Activated CD4-positive, alpha-beta T cell treated with anti-CD3 and anti-CD28 coated beads, Interleukin-10, Interleukin-2, amounts not matched to agents 100 ng/mL and 50 ng/mL, durations not matched to agents 16 hours and 8 hours (primary cell): ENCODE measurements at regions not wholly inside any gene's neighbourhood (a gene's known extent, or its start where the extent isn't known, plus 50 kb on each side); places are given as distances from the start of the nearest gene placed in this dataset.
"Not testable (repeated sequence)": the region's sequence is repeated elsewhere in the genome, so short reads cannot be mapped to it uniquely, and the experiment has no call there.

Source experiments
- DNase-seq: peaks from one replicate; pipeline ENCODE4 v3.0.0-alpha.2; 2020

GRCh38 chr14:34171431-34172172 is 220.7 kb upstream of the EGLN3 start:
- DNase-seq: no peak

DNA sequence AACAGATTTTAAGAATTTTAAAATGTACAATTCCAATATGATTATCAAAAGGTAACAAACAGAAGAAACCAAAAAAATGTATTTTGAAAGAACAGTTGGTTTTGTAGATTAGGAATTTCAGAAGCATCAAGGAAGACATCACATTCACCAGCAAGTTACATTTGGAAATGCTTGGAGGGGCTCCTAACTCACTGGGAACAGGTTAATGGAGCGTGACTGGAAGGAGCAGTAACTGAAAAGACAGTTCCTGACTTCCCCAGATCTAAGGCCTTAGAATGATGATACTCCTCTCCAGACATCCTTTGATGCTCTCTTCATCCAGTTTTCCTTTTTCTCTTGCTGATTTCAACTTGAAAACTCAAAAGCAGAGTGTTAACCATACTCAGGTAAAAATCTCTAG is 220.0 kb upstream of the EGLN3 start:
- no peak for DNase-seq

DNA sequence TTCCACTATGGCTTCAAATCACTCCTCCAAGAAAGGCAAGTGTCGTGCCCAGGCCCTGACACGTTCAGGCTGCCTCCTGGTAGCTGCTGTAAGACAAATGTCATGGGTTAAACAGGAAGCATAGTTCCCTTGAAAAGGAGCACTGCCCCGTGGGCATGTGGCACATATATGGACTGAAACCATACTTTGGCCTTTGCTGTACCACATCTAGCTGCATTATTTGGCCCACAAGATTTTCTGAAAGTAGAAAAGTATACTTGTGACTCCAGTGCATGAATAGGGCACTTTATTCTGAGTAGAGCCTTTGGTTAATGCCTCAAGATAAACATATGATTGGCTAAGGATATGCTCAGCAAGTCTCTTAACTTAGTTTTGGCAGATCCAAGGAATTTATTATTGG is 218.7 kb upstream of the EGLN3 start:
- no peak for DNase-seq

- no peak for DNase-seq
These were observed 217.8 kb upstream of the EGLN3 start for GRCh38 chr14:34168656-34169055.

GRCh38 chr14:34165847-34166350 is 215.0 kb upstream of the EGLN3 start:
- no peak for DNase-seq

DNA sequence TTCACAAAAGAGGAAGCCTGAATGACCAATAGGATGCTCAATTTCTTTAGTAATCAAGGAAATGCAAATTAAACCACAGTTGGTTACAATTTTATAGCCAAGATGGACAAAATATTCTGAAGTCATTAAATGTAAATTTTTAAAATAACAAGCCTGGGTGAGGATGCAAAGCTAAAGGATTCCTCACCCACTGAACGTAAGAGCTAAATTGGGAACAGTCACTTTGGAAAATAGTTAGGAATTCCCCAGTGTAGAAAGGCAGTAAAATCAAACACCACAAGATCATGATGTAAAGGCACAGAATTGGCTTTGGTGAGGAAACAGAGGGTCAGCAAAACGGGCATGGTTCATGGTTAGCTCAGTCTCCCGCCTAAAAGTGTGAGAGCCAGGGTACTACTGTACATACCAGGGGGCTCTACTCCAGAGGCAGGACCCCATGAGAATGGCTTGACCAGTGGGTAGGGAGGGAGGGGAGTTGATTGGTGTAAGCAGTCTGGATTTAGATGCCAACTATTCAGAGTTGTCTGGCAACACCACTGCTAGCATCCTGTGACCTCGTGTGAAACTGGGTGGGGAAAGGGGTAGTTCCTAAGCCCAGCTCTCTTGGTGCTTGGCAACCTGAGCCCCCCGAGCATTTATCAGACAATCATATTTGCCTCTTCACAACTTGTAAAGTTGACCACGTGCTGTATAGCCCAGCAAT is 213.4 kb upstream of the EGLN3 start:
- no peak for DNase-seq

DNA sequence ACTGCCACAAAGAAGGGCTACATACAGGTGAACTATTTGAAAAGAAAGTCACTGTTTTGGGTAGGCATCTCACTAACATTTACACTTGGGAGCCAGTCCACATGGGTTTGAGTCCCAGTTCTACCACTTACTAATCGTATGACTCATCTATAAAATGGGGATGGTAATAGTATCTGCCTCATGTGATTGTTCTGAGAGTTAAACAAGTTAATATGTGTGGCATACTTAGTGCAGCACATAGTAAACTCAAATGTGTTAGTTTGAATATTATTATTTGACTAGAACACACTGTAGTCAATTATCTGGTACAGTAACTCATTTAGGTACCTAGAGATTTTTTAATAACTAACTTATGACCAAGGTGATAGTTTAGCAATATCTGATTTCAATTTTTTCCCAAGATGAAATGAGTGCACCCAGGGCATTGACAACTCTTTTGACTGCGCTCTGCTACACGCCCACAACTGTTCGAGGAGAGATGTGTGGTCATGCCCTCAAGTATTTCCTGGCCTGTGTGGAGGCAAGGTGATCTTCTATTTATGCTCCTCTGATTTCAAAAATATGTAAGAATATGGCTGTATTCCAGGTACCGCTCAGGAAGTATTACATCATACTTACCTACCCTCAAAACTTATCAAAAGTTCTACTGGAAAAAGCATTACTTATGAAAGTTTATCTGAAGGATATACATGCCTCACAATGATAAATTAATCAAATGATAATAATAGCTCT is 210.6 kb upstream of the EGLN3 start:
- no peak for DNase-seq

DNA sequence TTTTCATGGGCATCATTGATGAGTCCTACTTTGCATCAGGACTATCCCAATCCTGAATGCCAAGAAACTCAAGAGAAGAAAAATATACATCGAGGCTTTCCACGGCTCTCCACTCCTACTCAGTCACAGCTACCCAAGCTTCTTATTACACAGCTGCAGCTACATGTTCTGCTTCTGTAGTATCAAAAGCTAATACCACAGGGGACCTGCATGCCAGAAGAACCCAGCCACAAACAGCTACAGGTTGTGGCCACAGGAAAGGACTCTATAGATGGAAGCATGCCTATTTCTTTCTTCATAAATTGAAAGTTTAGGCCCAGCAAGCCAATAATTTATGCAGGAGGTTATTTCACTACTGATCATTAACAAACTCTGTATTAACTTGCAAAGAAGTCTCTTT is 209.7 kb upstream of the EGLN3 start:
- DNase-seq: no peak

GRCh38 chr14:34157651-34158050 is 206.8 kb upstream of the EGLN3 start:
- DNase-seq: no peak

DNA sequence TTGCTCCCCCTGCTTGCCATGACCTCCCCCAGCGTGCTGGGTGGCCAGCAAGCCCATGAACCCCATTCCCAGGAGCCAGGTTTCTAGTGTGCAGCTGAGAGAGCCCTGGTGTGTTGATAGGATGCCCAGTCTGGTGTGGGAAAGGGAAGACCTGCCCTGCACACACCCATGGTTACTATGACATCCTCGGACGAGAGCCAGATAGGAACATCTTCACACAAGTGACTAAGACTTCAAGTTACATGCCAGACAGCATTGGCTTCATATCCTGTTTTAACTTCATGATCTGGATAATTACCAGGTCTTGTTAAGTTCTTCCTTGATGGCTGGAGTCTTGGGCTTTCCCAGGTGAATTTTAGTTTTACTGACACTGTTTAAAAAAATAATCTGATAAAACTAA is 196.6 kb upstream of the EGLN3 start:
- DNase-seq: no peak

DNA sequence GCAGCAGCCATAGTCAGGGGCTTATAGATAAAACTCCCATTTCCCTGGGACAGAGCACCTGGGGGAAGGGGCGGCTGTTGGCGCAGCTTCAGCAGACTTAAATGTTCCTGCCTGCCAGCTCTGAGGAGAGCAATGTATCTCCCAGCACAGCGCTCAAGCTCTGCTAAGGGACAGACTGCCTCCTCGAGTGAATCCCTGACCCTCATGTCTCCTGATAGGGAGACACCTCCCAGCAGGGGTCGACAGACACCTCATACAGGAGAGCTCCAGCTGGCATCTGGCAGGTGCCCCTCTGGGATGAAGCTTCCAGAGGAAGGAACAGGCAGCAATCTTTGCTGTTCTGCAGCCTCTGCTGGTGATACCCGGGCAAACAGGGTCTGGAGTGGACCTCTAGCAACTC is 189.3 kb upstream of the EGLN3 start:
- not testable (repeated sequence) for DNase-seq

- DNase-seq: not testable (repeated sequence)
These were observed 188.6 kb upstream of the EGLN3 start for GRCh38 chr14:34139160-34140121.

DNA sequence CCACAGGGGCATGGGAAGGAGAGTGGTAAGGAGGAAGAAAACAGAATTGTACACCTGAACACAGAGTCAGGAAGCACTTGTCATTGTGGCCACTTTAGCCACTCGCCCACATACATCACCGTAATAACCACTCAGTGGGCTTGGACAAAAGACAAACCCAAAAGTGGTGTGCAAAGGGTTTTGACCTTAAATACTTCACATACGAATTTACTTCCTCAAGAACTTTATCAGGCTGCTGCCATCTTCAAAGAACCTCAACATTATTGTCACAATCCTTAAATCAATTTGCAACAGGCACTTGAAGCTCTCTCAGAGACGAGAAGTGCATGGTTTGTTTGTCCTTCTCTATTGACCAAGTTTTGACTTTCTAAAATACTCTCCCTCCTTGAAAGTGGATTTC is 187.3 kb upstream of the EGLN3 start:
- no peak for DNase-seq

GRCh38 chr14:34137001-34137745 is 186.3 kb upstream of the EGLN3 start:
- DNase-seq: no peak

GRCh38 chr14:34135492-34135891 is 184.6 kb upstream of the EGLN3 start:
- no peak for DNase-seq

- DNase-seq: no peak
These were observed 183.6 kb upstream of the EGLN3 start for GRCh38 chr14:34134484-34134883.

- no peak for DNase-seq
These were observed 179.2 kb upstream of the EGLN3 start for GRCh38 chr14:34129927-34130552.

GRCh38 chr14:34128665-34129064 is 177.8 kb upstream of the EGLN3 start:
- DNase-seq: no peak

DNA sequence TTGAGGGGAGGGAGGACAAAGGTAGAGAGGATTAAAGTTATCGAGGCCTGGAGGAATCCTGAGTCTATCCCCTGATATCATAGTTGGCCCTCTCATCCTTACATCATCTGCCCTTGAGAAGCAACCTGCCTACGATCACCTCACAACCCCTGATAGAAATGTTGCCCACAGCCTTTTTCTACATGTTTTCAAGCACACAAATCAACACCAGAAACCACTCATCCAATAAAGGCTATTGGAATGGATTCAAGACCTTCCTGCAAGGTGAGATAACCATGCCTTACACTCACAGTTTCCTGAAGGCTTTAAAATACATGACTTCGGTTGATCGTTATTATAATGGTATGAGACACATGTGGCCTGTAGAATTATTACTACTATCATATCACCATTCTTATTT is 175.7 kb upstream of the EGLN3 start:
- DNase-seq: no peak

DNA sequence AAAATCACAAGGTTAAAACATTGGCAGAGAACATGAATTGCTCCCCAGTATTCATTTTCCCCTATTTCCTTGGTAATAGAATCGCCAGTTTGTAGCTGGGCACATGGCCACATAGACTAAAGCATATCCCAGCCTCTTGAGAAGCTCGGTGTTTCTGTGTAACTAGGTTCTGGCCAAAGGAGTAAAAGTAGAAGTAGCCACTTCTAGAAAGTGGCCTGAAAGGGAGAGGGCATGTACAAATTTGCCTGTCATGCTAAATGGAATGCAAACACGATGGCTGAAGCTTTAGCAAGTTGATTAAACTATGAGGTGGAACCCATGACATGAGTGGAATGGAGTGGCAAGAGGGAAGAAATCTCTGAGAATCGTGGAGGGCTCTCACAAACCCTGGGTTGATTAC is 173.7 kb upstream of the EGLN3 start:
- no peak for DNase-seq

GRCh38 chr14:34122650-34123049 is 171.8 kb upstream of the EGLN3 start:
- no peak for DNase-seq
